ENCODE measurements at regions not wholly inside any gene's neighbourhood (a gene's known extent, or its start where the extent isn't known, plus 50 kb on each side); places are given as distances from the start of the nearest gene placed in this dataset.

GRCh38 chr9:14961372-14962068, 51.3 kb upstream of the FREM1 start:
- DNase-seq, result no peak

- DNase-seq, result no peak
Measured at GRCh38 chr9:14960881-14961280, 50.7 kb upstream of the FREM1 start.

Data from activated CD8-positive, alpha-beta memory T cell treated with anti-CD3 and anti-CD28 coated beads, Interleukin-2, amount 50 U/mL, for 48 hours (primary cell).